GM12874 (cell line): ENCODE measurements at regions not wholly inside any gene's neighbourhood (a gene's known extent, or its start where the extent isn't known, plus 50 kb on each side); places are given as distances from the start of the nearest gene placed in this dataset.

ENCODE experiments used
- TF ChIP-seq, protein P1 (sequence below): IDR thresholded peaks from 2 replicates; pipeline ENCODE4 v1.5.1; 2011; ENCODE audit warnings: low read depth, mild to moderate bottlenecking, control low read depth, low read length, moderate library complexity; ENCODE audit not compliant: insufficient read depth

DNA sequence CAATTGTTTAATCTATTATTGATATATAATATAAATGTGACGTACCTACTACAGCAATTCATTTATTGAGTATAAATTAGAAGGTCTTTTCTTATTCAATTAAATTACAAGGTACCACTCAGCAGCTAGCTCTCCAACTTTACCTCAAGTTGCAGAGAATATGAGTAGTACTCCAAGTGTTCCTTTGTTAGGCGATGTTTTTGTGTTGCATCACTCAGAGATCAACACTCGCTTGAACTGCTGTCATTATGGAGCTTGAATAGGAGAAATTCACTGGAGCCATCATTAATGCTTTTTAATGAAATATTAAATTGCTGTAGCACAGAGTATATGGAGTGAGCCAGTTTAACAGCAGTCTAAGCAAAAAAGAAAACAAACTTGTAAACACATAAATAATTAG is 320.0 kb downstream of the FSIP2 start:
- TF ChIP-seq, protein P1, sequence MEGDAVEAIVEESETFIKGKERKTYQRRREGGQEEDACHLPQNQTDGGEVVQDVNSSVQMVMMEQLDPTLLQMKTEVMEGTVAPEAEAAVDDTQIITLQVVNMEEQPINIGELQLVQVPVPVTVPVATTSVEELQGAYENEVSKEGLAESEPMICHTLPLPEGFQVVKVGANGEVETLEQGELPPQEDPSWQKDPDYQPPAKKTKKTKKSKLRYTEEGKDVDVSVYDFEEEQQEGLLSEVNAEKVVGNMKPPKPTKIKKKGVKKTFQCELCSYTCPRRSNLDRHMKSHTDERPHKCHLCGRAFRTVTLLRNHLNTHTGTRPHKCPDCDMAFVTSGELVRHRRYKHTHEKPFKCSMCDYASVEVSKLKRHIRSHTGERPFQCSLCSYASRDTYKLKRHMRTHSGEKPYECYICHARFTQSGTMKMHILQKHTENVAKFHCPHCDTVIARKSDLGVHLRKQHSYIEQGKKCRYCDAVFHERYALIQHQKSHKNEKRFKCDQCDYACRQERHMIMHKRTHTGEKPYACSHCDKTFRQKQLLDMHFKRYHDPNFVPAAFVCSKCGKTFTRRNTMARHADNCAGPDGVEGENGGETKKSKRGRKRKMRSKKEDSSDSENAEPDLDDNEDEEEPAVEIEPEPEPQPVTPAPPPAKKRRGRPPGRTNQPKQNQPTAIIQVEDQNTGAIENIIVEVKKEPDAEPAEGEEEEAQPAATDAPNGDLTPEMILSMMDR: no peak

DNA sequence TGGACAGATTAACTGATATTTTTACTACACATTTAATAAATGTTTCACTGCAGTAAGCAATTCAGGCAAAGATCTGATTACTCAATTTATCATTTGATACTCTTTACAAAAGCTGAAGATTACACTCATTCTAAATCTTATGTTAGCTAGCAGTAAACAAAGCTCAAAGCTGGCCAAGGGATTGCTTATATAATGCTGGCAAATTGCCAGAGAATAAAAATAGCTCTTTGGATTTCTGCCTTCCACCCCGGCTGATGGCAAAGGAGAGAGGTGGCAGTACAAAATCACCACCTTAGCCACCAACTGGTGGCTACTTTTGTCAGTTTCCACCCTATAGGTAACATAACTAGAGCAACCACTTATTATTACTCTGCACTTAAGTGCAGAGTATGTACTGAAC is 320.5 kb downstream of the FSIP2 start:
- TF ChIP-seq, protein P1: no peak

DNA sequence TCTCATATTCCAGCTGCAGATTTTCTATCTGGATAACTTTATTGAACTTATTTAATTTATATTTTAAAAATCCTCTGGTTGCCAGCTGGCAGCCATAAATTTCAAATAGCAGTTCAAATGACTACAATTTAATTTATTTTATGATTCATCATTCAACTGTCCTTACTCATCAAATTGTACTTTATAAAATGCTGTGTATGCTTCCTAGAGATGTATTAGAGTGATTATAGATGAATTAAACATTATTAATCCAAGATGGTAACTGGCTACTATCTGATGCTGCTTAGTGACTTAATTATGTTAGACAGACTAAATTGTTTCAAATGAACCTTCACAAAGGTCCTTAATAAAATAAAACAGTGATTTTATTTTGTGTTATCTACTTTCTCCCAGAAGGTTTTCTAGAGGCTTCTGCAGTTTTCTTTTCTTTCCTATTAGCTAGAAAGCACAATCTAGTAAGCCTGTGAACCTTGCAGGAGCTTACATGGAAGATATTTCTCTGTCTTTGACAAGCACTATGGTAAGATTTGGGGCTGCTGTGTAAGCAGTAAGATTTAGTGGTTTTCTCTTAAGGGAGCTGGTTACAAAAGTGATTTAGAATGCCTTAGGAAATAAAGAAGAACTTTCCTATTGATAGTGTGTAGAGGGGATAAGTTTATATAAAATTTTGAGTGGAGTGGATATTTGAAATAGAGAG is 322.3 kb downstream of the FSIP2 start:
- TF ChIP-seq, protein P1: no peak

DNA sequence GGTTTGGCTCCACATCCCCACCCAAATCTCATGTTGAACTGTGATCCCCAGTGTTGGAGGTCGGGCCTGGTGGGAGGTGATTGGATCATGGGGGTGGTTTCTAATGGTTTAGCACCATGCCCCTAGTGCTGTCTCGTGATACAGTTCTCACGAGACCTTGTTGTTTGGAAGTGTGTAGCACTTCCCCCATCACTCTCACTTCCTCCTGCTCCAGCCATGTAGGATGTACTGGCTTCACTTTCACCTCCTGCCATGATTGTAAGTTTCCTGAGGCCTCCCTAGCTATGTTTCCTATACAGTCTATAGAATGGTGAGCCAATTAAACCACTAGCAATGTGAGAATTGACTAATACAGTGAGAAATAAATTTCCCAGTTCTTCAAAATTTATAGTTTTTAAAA is 325.9 kb downstream of the FSIP2 start:
- TF ChIP-seq, protein P1: no peak

DNA sequence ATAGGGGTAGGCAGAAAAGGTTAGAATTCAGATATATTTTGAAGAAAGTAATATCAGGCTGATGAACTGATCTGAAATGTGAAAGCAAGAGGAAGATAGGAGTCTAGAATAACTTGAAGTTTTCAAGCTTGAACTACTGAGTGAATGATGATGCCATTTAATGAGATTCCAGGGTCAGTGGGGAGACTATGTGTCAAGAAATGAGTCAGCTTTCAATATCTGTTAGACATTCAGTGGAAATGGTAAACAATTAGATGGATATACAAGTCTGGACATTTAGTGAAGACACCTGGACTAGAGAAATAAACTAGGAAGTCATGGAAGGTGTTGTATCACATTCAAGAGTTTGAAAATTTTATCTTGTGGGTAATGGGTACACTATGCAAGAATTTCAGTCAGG is 326.9 kb downstream of the FSIP2 start:
- TF ChIP-seq, protein P1: no peak

DNA sequence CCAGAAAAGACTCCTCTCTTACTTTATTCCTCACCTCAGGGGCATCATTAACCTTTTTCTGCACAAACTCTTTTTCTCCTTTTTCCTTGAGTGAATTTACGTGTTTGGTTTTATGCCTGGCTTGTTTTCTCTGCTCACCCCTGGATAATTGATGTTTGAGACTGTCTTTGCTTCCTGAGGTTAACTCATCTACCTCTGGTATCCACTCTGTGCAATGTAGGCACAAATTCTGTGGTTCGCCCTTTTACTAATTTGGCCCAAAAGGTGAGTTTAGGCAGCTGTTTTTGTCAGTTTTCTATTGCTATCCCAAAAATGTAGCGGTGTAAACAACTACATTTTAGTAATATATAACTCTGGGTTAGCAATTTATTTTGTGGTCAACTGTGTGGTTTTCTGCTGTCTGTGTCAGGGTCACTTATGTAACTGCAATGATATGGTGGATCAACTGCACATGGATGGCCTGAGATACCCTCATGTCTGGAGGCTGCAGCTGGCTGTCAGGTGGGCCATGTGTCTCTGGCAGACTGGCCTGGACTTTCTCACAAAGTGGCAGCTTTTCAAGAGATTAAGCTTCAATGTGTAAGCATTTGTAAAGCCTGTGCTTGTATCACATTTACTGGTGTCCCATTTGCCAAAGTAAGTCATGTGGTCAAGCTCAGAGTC is 329.7 kb downstream of the FSIP2 start:
- TF ChIP-seq, protein P1: no peak

DNA sequence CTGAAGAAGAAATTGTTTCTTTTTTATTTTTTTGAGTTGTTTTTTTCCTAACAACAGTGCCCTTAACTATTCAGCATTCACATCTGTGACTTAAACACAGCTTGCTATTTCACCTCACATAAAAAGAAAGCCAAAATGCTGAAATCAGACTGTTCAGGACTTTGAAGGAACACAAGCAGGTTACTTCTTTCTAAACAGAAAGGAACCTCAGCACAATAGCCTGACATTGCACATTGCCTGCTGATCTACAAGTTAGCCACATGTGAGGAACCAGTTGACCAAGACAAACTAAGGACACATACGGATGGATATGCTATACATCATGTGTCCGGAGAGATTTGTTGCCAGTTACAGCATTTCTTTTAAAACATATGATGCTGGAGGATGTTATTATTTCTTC is 331.1 kb downstream of the FSIP2 start:
- TF ChIP-seq, protein P1: no peak
